Upper lobe of left lung (tissue), 4 donors: ENCODE measurements at regions not wholly inside any gene's neighbourhood (a gene's known extent, or its start where the extent isn't known, plus 50 kb on each side); places are given as distances from the start of the nearest gene placed in this dataset.

Experiments used
- EP300 ChIP-seq, 4 donors: sonication (generic); formaldehyde crosslinking; IDR thresholded peaks; one replicate each; pipeline ENCODE4 v1.5.1; 2017; ENCODE audit warnings: antibody characterized with exemption in 4 of 4, control low read depth in 2 of 4
- POLR2A ChIP-seq, 4 donors: fragments of 450-650 bp; IDR thresholded peaks; one replicate each; pipeline ENCODE4 v1.5.1; 2016 to 2017; ENCODE audit warnings: antibody characterized with exemption in 4 of 4, mild to moderate bottlenecking in 2 of 4
- POLR2AphosphoS5 ChIP-seq, 2 donors: sonication (generic); formaldehyde crosslinking; IDR thresholded peaks; one replicate each; pipeline ENCODE4 v1.5.1; 2017; ENCODE audit warnings: antibody characterized with exemption in 2 of 2
- TF ChIP-seq, protein P1 (sequence below), 6 experiments: fragments of 450-650 bp in 4 of 6; fragments of 200-600 bp in 2 of 6; sonication (generic) in 2 of 6; IDR thresholded peaks; one replicate each; pipeline ENCODE4 v1.5.1; 2016 to 2019; ENCODE audit warnings: antibody characterized with exemption in 6 of 6

GRCh38 chr12:43105426-43105981 lies 446.5 kb downstream of the ADAMTS20 start:
- TF ChIP-seq, protein P1, sequence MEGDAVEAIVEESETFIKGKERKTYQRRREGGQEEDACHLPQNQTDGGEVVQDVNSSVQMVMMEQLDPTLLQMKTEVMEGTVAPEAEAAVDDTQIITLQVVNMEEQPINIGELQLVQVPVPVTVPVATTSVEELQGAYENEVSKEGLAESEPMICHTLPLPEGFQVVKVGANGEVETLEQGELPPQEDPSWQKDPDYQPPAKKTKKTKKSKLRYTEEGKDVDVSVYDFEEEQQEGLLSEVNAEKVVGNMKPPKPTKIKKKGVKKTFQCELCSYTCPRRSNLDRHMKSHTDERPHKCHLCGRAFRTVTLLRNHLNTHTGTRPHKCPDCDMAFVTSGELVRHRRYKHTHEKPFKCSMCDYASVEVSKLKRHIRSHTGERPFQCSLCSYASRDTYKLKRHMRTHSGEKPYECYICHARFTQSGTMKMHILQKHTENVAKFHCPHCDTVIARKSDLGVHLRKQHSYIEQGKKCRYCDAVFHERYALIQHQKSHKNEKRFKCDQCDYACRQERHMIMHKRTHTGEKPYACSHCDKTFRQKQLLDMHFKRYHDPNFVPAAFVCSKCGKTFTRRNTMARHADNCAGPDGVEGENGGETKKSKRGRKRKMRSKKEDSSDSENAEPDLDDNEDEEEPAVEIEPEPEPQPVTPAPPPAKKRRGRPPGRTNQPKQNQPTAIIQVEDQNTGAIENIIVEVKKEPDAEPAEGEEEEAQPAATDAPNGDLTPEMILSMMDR (IDR thresholded peaks at IDR 0.05): no peak
- no peak for TF ChIP-seq POLR2AphosphoS5 (IDR thresholded peaks at IDR 0.05)
- no peak for TF ChIP-seq POLR2A (IDR thresholded peaks at IDR 0.05)
- no peak for TF ChIP-seq EP300 (IDR thresholded peaks at IDR 0.05)
